ENCODE measurements at regions not wholly inside any gene's neighbourhood (a gene's known extent, or its start where the extent isn't known, plus 50 kb on each side); places are given as distances from the start of the nearest gene placed in this dataset.

GRCh38 chr4:30207389-30207788 is 512.8 kb upstream of the PCDH7 start:
- TF ChIP-seq CTCF (IDR thresholded peaks at IDR 0.05; ENCODE audit: low read length): no peak
- TF ChIP-seq EZH2 (IDR thresholded peaks at IDR 0.05; ENCODE audit: borderline replicate concordance, low read length): no peak
